K562 (cell line): ENCODE measurements at regions not wholly inside any gene's neighbourhood (a gene's known extent, or its start where the extent isn't known, plus 50 kb on each side); places are given as distances from the start of the nearest gene placed in this dataset.

Source experiments
- ATAC-seq: fragments of 200-7000 bp; cut with Tn5 transposase; 3 replicates; pipeline ENCODE4 v1.9.1; 2020; ENCODE audit warnings: moderate library complexity
- BruUV-seq: library from RNA; stranded (reverse); fragments of 400-500 nt; replicated peaks from 2 replicates; lab custom pipeline; 2021; lab: Mats Ljungman, UMichigan
- CTCF ChIA-PET: fragments of 300-600 bp; formaldehyde crosslinking; extraction: SDS; loops from one replicate; lab custom pipeline; 2021; ENCODE audit warnings: low intra/inter-chr PET ratio; lab: Yijun Ruan, JAX
- POLR2A ChIA-PET: fragments of 300-600, 350-650 bp; sonication (Branson Sonifier 250); formaldehyde crosslinking; extraction: SDS; loops from one replicate; lab custom pipeline; 2021; ENCODE audit warnings: antibody characterized with exemption, inconsistent platforms; lab: Yijun Ruan, JAX
- DNase-seq, 4 experiments: peaks; one replicate each; pipeline versions ENCODE4 v3.0.0 to v3.0.0-alpha.2; 2011 to 2018; ENCODE audit warnings: low spot score in 3 of 4, mixed read lengths in 3 of 4; ENCODE audit errors: extremely low read depth in 1 of 4
- FAIRE-seq: peaks from 2 replicates; lab custom pipeline; 2011; peaks lifted over from hg19 to GRCh38; lab: Jason Lieb, UNC
- H2AFZ ChIP-seq: 2 replicates; pipeline ENCODE4 v1.6.0; 2011; ENCODE audit warnings: low read depth, low read length, control low read depth, inconsistent platforms
- H3K27ac ChIP-seq: fragments of 200-600 bp; 3 replicates; pipeline ENCODE4 v1.8.0; 2011; ENCODE audit warnings: low read depth, mild to moderate bottlenecking, control low read depth, inconsistent platforms, low read length, moderate library complexity, mixed read lengths; ENCODE audit errors: extremely low read depth
- H3K27me3 ChIP-seq, 2 experiments: fragments of 300-600 bp in 1 of 2; 2 replicates in 1 of 2; 3 replicates in 1 of 2; pipeline versions ENCODE4 v1.6.0 to v1.8.0; 2011; ENCODE audit warnings: inconsistent platforms in 2 of 2, low read length in 2 of 2, mild to moderate bottlenecking in 1 of 2, mixed read lengths in 1 of 2, moderate library complexity in 1 of 2; ENCODE audit not compliant: control insufficient read depth in 2 of 2, insufficient read depth in 2 of 2
- H3K36me3 ChIP-seq: fragments of 300-600 bp; 3 replicates; pipeline ENCODE4 v1.8.0; 2011; ENCODE audit warnings: mild to moderate bottlenecking, low read length, inconsistent platforms; ENCODE audit not compliant: control insufficient read depth, insufficient read depth
- H3K4me1 ChIP-seq, 2 experiments: fragments of 200-600 bp in 1 of 2; replicated peaks in 1 of 2; 2 replicates in 1 of 2; 3 replicates in 1 of 2; pipeline versions ENCODE4 v1.5.1 to v1.8.0; 2011; ENCODE audit warnings: inconsistent platforms in 2 of 2, low read length in 2 of 2, mild to moderate bottlenecking in 1 of 2, mixed read lengths in 1 of 2, moderate library complexity in 1 of 2; ENCODE audit not compliant: control insufficient read depth in 2 of 2, insufficient read depth in 2 of 2
- H3K4me2 ChIP-seq: 2 replicates; pipeline ENCODE4 v1.6.1; 2011; ENCODE audit warnings: low read length, control low read depth, inconsistent platforms, mixed read lengths; ENCODE audit not compliant: insufficient read depth
- H3K4me3 ChIP-seq: fragments of 200-600 bp; sonication (generic), shearing (Covaris generic); 2 replicates; pipeline ENCODE4 v1.5.1; 2016; ENCODE audit warnings: control low read depth, inconsistent platforms
- H3K79me2 ChIP-seq: fragments of 200-600 bp; 3 replicates; pipeline ENCODE4 v1.8.0; 2011; ENCODE audit warnings: low read length, inconsistent platforms; ENCODE audit not compliant: control insufficient read depth, insufficient read depth
- H3K9ac ChIP-seq, 2 experiments: 2 replicates each; pipeline versions ENCODE4 v1.6.0 to v1.6.1; 2011; ENCODE audit warnings: low read depth in 2 of 2, low read length in 2 of 2, control low read depth in 1 of 2, inconsistent platforms in 1 of 2, mild to moderate bottlenecking in 1 of 2, mixed read lengths in 1 of 2; ENCODE audit not compliant: insufficient read depth in 1 of 2
- H3K9me1 ChIP-seq: one replicate; pipeline ENCODE4 v1.6.0; 2011; ENCODE audit warnings: inconsistent platforms, mild to moderate bottlenecking, low read length, moderate library complexity; ENCODE audit not compliant: control insufficient read depth, insufficient read depth
- H3K9me3 ChIP-seq: replicated peaks from 2 replicates; pipeline ENCODE4 v1.5.1; 2011; ENCODE audit warnings: low read depth, low read length, inconsistent platforms; ENCODE audit not compliant: control insufficient read depth, insufficient read depth
- H4K20me1 ChIP-seq: replicated peaks from 2 replicates; pipeline ENCODE4 v1.6.1; 2011; ENCODE audit warnings: low read length, inconsistent platforms, mixed read lengths; ENCODE audit not compliant: control insufficient read depth, insufficient read depth
- CLOCK ChIP-seq: fragments of 250-450 bp; sonication (Bioruptor Pico); IDR thresholded peaks from 2 replicates; pipeline ENCODE4 v1.4.0; 2020; ENCODE audit warnings: mild to moderate bottlenecking, moderate library complexity, borderline replicate concordance
- GMEB1 ChIP-seq: fragments of 250-450 bp; sonication (Bioruptor Pico); IDR thresholded peaks from 2 replicates; pipeline ENCODE4 v1.4.0; 2020; ENCODE audit warnings: mild to moderate bottlenecking
- KAT8 ChIP-seq: fragments of 450-650 bp; IDR thresholded peaks from 2 replicates; pipeline ENCODE4 v1.6.1; 2016; ENCODE audit warnings: low read depth, mild to moderate bottlenecking
- MYBL2 ChIP-seq, 2 experiments: fragments of 450-650 bp in 1 of 2; sonication (generic) in 1 of 2; formaldehyde crosslinking in 1 of 2; IDR thresholded peaks; 2 replicates each; pipeline versions ENCODE4 v1.6.1 to v1.8.1; 2017 to 2022; ENCODE audit warnings: borderline replicate concordance in 1 of 2, inconsistent platforms in 1 of 2, low read depth in 1 of 2, mild to moderate bottlenecking in 1 of 2, missing genetic modification reagents in 1 of 2, moderate library complexity in 1 of 2
- NEUROD1 ChIP-seq: fragments of 150-350 bp; IDR thresholded peaks from 2 replicates; pipeline ENCODE4 v1.6.1; 2014; ENCODE audit warnings: borderline replicate concordance, low read length, low read depth; ENCODE audit not compliant: partially characterized antibody
- NR1H2 ChIP-seq: sonication (generic); formaldehyde crosslinking; IDR thresholded peaks from 2 replicates; pipeline ENCODE4 v1.4.0; 2020; ENCODE audit warnings: mild to moderate bottlenecking, missing genetic modification reagents
- PHF20 ChIP-seq: fragments of 450-650 bp; IDR thresholded peaks from 2 replicates; pipeline ENCODE4 v1.6.1; 2018; ENCODE audit not compliant: partially characterized antibody
- POLR2B ChIP-seq: fragments of 450-650 bp; IDR thresholded peaks from 2 replicates; pipeline ENCODE4 v1.6.1; 2018; ENCODE audit warnings: low read depth; ENCODE audit not compliant: partially characterized antibody
- SETDB1 ChIP-seq: IDR thresholded peaks from one replicate; pipeline ENCODE4 v1.6.1; 2012; ENCODE audit warnings: low read length, control low read depth, inconsistent platforms
- ZEB2 ChIP-seq: fragments of 450-650 bp; IDR thresholded peaks from 2 replicates; pipeline ENCODE4 v1.6.1; 2016
- ZFP30 ChIP-seq: fragments of 250-450 bp; sonication (Bioruptor Pico); IDR thresholded peaks from 2 replicates; pipeline ENCODE4 v1.8.0; 2022; ENCODE audit warnings: moderate library complexity, mild to moderate bottlenecking, inconsistent platforms, borderline replicate concordance
- ZKSCAN3 ChIP-seq: fragments of 250-450 bp; sonication (Bioruptor Pico); IDR thresholded peaks from 2 replicates; pipeline ENCODE4 v1.4.0; 2020
- ZNF592 ChIP-seq: fragments of 450-650 bp; IDR thresholded peaks from 2 replicates; pipeline ENCODE4 v1.6.1; 2017; ENCODE audit warnings: antibody characterized with exemption, mild to moderate bottlenecking
- WGBS: fragments of 100-300 bp; shearing (Covaris generic); methylation state at CpG from one replicate; pipeline ENCODE4 v1.1.6; 2016; ENCODE audit warnings: low coverage, mixed read lengths; ENCODE audit not compliant: insufficient coverage; ENCODE audit errors: missing lambda C conversion rate; 5-methylcytosine and 5-hydroxymethylcytosine counted together
- in situ Hi-C: fragments of 300-500 bp; cut with MboI; formaldehyde crosslinking; loops from 4 replicates; pipeline ENCODE4 v1.15.0; 2018; ENCODE audit warnings: inconsistent platforms, mixed read lengths
- intact Hi-C: fragments of 100-400 bp; cut with micrococcal nuclease; formaldehyde crosslinking; loops from 2 replicates; pipeline ENCODE4 v1.14.2; 2022

- Histone ChIP-seq H3K9ac (no peak overlapping the region), H3K9me1 (no peaks in the 10 kb centered on the region), H2AFZ (no peak overlapping the region), H3K4me1 (no peaks in the 10 kb centered on the region), H4K20me1 (no peaks in the 10 kb centered on the region), H3K27ac (no peak overlapping the region), H3K9me3 (no peaks in the 10 kb centered on the region), H3K4me2 (no peak overlapping the region), H3K27me3 (no peaks in the 10 kb centered on the region), H3K4me3 (no peak overlapping the region), H3K79me2 (no peaks in the 10 kb centered on the region), H3K36me3 (no peaks in the 10 kb centered on the region)
- no peak for DNase-seq
- ChIA-PET CTCF (no interaction called here), POLR2A (interaction anchor here (0.6 kb wide), 1 partner anchor 12 kb away, joined by 3 read pairs; no protein-coding TSS in a partner anchor)
- in situ Hi-C loops (no loop called here), intact Hi-C loops (no loop called here)
- no TSS peak for BruUV-seq
- no peak for ATAC-seq
- no peak for FAIRE-seq
- WGBS: 0% methylated on average over 2 of the region's 2 CpGs
- TF ChIP-seq ZEB2 (no peak), NR1H2 (CRISPR knock-in tag) (no peak), POLR2B (no peak), ZNF592 (no peak), NEUROD1 (no peak), PHF20 (no peak), MYBL2 (IDR thresholded peaks at IDR 0.05; ENCODE audit: low read depth) (no peak), MYBL2 (CRISPR knock-in tag; IDR thresholded peaks at IDR 0.05; ENCODE audit: borderline replicate concordance) (no peak), GMEB1 (CRISPR knock-in tag) (no peak), KAT8 (no peak), ZFP30 (CRISPR knock-in tag) (no peak), ZKSCAN3 (CRISPR knock-in tag) (no peak), CLOCK (CRISPR knock-in tag) (no peak), SETDB1 (no peak)
These were observed 311.5 kb upstream of the OR4E1 start for GRCh38 chr14:21985081-21985480.
